ENCODE measurements at regions not wholly inside any gene's neighbourhood (a gene's known extent, or its start where the extent isn't known, plus 50 kb on each side); places are given as distances from the start of the nearest gene placed in this dataset.

- TF ChIP-seq CTCF (IDR thresholded peaks at IDR 0.05; ENCODE audit: extremely low read depth in 1 of 2, insufficient read depth in 1 of 2, low read depth in 1 of 2, low read length in 2 of 2) (no peak), POLR2AphosphoS5 (IDR thresholded peaks at IDR 0.05; ENCODE audit: insufficient read depth, low read depth, low read length) (no peak), EZH2 (IDR thresholded peaks at IDR 0.05; ENCODE audit: borderline replicate concordance, low read depth, low read length, severe bottlenecking) (no peak), MAX (IDR thresholded peaks at IDR 0.05; ENCODE audit: insufficient read depth, insufficient read length) (no peak), FOS (IDR thresholded peaks at IDR 0.05; ENCODE audit: borderline replicate concordance, insufficient read depth, low read length) (no peak), POLR2A (IDR thresholded peaks at IDR 0.05; ENCODE audit: low read depth, low read length) (no peak), GATA2 (IDR thresholded peaks at IDR 0.05; ENCODE audit: insufficient read depth, insufficient read length, low read depth, low read length) (no peak)
Measured at GRCh38 chr4:43855283-43855682, 593.3 kb downstream of the KCTD8 start.
